H9 (cell line): ENCODE measurements at regions not wholly inside any gene's neighbourhood (a gene's known extent, or its start where the extent isn't known, plus 50 kb on each side); places are given as distances from the start of the nearest gene placed in this dataset.

Experiments
- DNase-seq: peaks from one replicate; pipeline ENCODE4 v3.0.0-alpha.2; 2017
- H2AFZ ChIP-seq: one replicate; pipeline ENCODE4 v1.6.1; 2013; ENCODE audit warnings: mild to moderate bottlenecking, low read length, control low read depth, moderate library complexity
- H2AK5ac ChIP-seq: 2 replicates; pipeline ENCODE4 v1.6.1; 2013; ENCODE audit warnings: low read length, control low read depth, mixed read lengths; ENCODE audit not compliant: insufficient read length
- H2BK120ac ChIP-seq: one replicate; pipeline ENCODE4 v1.6.1; 2013; ENCODE audit warnings: low read depth, mild to moderate bottlenecking, low read length, control low read depth, inconsistent platforms; ENCODE audit not compliant: poor library complexity, severe bottlenecking
- H2BK12ac ChIP-seq: 2 replicates; pipeline ENCODE4 v1.6.1; 2013; ENCODE audit warnings: low read length, control low read depth, mixed read lengths, low read depth; ENCODE audit not compliant: insufficient read length
- H2BK15ac ChIP-seq: 2 replicates; pipeline ENCODE4 v1.6.1; 2013; ENCODE audit warnings: low read depth, low read length, control low read depth
- H2BK20ac ChIP-seq: one replicate; pipeline ENCODE4 v1.6.1; 2013; ENCODE audit warnings: low read depth, mild to moderate bottlenecking, low read length, control low read depth, inconsistent platforms; ENCODE audit not compliant: poor library complexity, severe bottlenecking
- H2BK5ac ChIP-seq: 2 replicates; pipeline ENCODE4 v1.6.1; 2013; ENCODE audit warnings: low read length, control low read depth, mixed read lengths; ENCODE audit not compliant: insufficient read length
- H3K14ac ChIP-seq: 2 replicates; pipeline ENCODE4 v1.6.1; 2013; ENCODE audit warnings: low read length, control low read depth; ENCODE audit not compliant: insufficient read depth
- H3K18ac ChIP-seq: 2 replicates; pipeline ENCODE4 v1.6.1; 2013; ENCODE audit warnings: low read depth, mild to moderate bottlenecking, mixed read lengths, low read length, control low read depth; ENCODE audit not compliant: insufficient read length
- H3K23ac ChIP-seq: 2 replicates; pipeline ENCODE4 v1.6.1; 2013; ENCODE audit warnings: low read length, control low read depth, mixed read lengths, low read depth; ENCODE audit not compliant: insufficient read length
- H3K23me2 ChIP-seq: 2 replicates; pipeline ENCODE4 v1.6.1; 2013; ENCODE audit warnings: low read depth, mild to moderate bottlenecking, mixed read lengths, low read length, control low read depth; ENCODE audit not compliant: insufficient read length, poor library complexity, severe bottlenecking
- H3K27ac ChIP-seq: 2 replicates; pipeline ENCODE4 v1.5.1; 2013; ENCODE audit warnings: low read length, control low read depth, mixed read lengths, low read depth; ENCODE audit not compliant: insufficient read length
- H3K27me3 ChIP-seq: 2 replicates; pipeline ENCODE4 v1.6.1; 2013; ENCODE audit warnings: low read length, control low read depth, inconsistent platforms; ENCODE audit not compliant: insufficient read depth
- H3K4ac ChIP-seq: 2 replicates; pipeline ENCODE4 v1.6.1; 2013; ENCODE audit warnings: low read depth, mild to moderate bottlenecking, control low read depth, inconsistent platforms, low read length, moderate library complexity
- H3K4me1 ChIP-seq: 2 replicates; pipeline ENCODE4 v1.6.1; 2013; ENCODE audit warnings: low read length, control low read depth, inconsistent platforms; ENCODE audit not compliant: insufficient read depth
- H3K4me2 ChIP-seq: 2 replicates; pipeline ENCODE4 v1.6.1; 2013; ENCODE audit warnings: low read length, control low read depth, mixed read lengths; ENCODE audit not compliant: insufficient read length, insufficient read depth
- H3K56ac ChIP-seq: 2 replicates; pipeline ENCODE4 v1.6.1; 2013; ENCODE audit warnings: low read depth, mild to moderate bottlenecking, mixed read lengths, low read length, control low read depth; ENCODE audit not compliant: insufficient read length
- H3K79me1 ChIP-seq: 2 replicates; pipeline ENCODE4 v1.6.1; 2013; ENCODE audit warnings: low read depth, mild to moderate bottlenecking, moderate library complexity, low read length, control low read depth, inconsistent platforms; ENCODE audit not compliant: insufficient read depth, poor library complexity, severe bottlenecking
- H3K79me2 ChIP-seq: 2 replicates; pipeline ENCODE4 v1.6.1; 2013; ENCODE audit warnings: low read length, control low read depth, inconsistent platforms; ENCODE audit not compliant: insufficient read depth
- H3K9ac ChIP-seq: 2 replicates; pipeline ENCODE4 v1.6.1; 2013; ENCODE audit warnings: low read length, control low read depth, mixed read lengths; ENCODE audit not compliant: insufficient read length; ENCODE audit errors: extremely low read depth
- H3K9me3 ChIP-seq: one replicate; pipeline ENCODE4 v1.6.1; 2013; ENCODE audit warnings: low read depth, low read length, inconsistent platforms; ENCODE audit not compliant: control insufficient read depth
- H3T11ph ChIP-seq: one replicate; pipeline ENCODE4 v1.6.1; 2013; ENCODE audit warnings: mild to moderate bottlenecking, low read length, control low read depth, inconsistent platforms
- H4K20me1 ChIP-seq: one replicate; pipeline ENCODE4 v1.6.1; 2013; ENCODE audit not compliant: control insufficient read depth, insufficient read length, insufficient read depth
- H4K5ac ChIP-seq: 2 replicates; pipeline ENCODE4 v1.6.1; 2013; ENCODE audit warnings: low read depth, mild to moderate bottlenecking, mixed read lengths, low read length, control low read depth; ENCODE audit not compliant: insufficient read length
- H4K8ac ChIP-seq: replicated peaks from 2 replicates; pipeline ENCODE4 v1.6.1; 2013; ENCODE audit warnings: low read length, control low read depth, mixed read lengths, low read depth; ENCODE audit not compliant: insufficient read length
- H4K91ac ChIP-seq: 2 replicates; pipeline ENCODE4 v1.6.1; 2013; ENCODE audit warnings: low read depth, mild to moderate bottlenecking, moderate library complexity, mixed read lengths, low read length, control low read depth; ENCODE audit not compliant: insufficient read length
- H3K27ac Mint-ChIP-seq, 3 experiments: 2 replicates in 2 of 3; 3 replicates in 1 of 3; pipeline ENCODE4 v1.8.0; 2020 to 2021; ENCODE audit warnings: mixed read lengths in 3 of 3, mild to moderate bottlenecking in 1 of 3, moderate library complexity in 1 of 3
- H3K27me3 Mint-ChIP-seq: 2 replicates; pipeline ENCODE4 v1.8.0; 2021; ENCODE audit warnings: low read depth, mild to moderate bottlenecking, moderate library complexity, mixed read lengths
- H3K36me3 Mint-ChIP-seq, 3 experiments: 2 replicates in 2 of 3; 3 replicates in 1 of 3; pipeline ENCODE4 v1.8.0; 2020 to 2021; ENCODE audit warnings: low read depth in 3 of 3, mixed read lengths in 3 of 3; ENCODE audit not compliant: insufficient read depth in 1 of 3
- H3K4me1 Mint-ChIP-seq, 2 experiments: 2 replicates each; pipeline ENCODE4 v1.8.0; 2020; ENCODE audit warnings: mixed read lengths in 2 of 2
- H3K4me3 Mint-ChIP-seq, 2 experiments: 2 replicates in 1 of 2; 3 replicates in 1 of 2; pipeline ENCODE4 v1.8.0; 2020 to 2021; ENCODE audit warnings: mild to moderate bottlenecking in 2 of 2, mixed read lengths in 2 of 2, moderate library complexity in 1 of 2
- H3K9me3 Mint-ChIP-seq, 2 experiments: 2 replicates in 1 of 2; 3 replicates in 1 of 2; pipeline ENCODE4 v1.8.0; 2020; ENCODE audit warnings: mild to moderate bottlenecking in 2 of 2, mixed read lengths in 2 of 2, moderate library complexity in 1 of 2
- WGBS: extraction: QIAGEN DNeasy Blood & Tissue Kit; methylation state at CpG from one replicate; pipeline ENCODE4 v1.1.7; 2013; ENCODE audit warnings: missing lambda C conversion rate, low lambda C conversion rate, mixed read lengths; ENCODE audit not compliant: insufficient read length; ENCODE audit errors: extremely low coverage; 5-methylcytosine and 5-hydroxymethylcytosine counted together
- TF ChIP-seq, protein P1 (sequence below): fragments of 200-600 bp; sonication (generic); conservative IDR thresholded peaks from 3 replicates; pipeline ENCODE4 v1.8.0; 2021; ENCODE audit warnings: antibody characterized with exemption, mild to moderate bottlenecking

DNA sequence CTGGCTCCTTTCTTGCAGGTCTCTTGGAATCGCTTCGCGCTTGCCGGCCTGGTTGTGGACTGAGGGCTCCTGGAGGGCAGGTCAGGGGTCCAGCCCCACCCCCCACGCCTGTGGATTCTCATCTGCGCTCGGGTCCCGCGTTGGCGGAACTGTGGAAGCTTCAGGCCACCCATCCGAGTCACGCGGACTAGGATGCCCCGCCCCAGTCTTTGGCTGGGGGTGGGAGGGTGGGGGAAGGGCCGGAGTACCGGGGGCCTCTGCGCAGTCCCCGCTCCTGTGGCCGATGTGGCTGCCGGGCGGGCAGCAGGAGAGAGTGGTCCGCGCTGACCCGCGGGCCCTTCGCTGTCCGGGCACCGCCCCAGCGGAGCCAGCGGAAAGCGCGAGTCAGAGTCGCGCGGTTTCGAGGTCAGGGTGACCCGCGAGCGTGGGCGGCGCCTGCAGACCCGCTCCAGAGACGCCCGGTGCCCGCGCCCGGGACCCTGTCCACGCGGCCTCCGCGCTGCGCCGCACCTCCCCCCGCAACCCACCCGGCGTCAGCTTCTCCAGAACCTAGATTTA lies 114.2 kb downstream of the KLF13 start:
- no peak overlapping the region for H3K27ac ChIP-seq

More for the DNA sequence above, 114.2 kb downstream of the KLF13 start:
- Histone ChIP-seq H4K91ac (no peak overlapping the region), H3K9me3 (no peaks in the 10 kb centered on the region), H3K79me1 (no peaks in the 10 kb centered on the region), H3T11ph (no peak overlapping the region), H3K14ac (peak overlapping the region; percentile 67), H2BK120ac (no peak overlapping the region), H2BK5ac (no peak overlapping the region), H4K8ac (no peak overlapping the region), H3K4me2 (peak overlapping the region; percentile 27), H2BK12ac (no peak overlapping the region), H2AK5ac (no peak overlapping the region), H2AFZ (no peak overlapping the region), H4K5ac (no peak overlapping the region), H3K23ac (no peak overlapping the region), H3K4me1 (no peaks in the 10 kb centered on the region), H4K20me1 (no peaks in the 10 kb centered on the region), H3K4ac (no peak overlapping the region), H3K18ac (no peak overlapping the region), H2BK15ac (no peak overlapping the region; the same call in 1 of the 2 replicates), H3K56ac (no peak overlapping the region), H3K23me2 (peaks cover 4% of the 10 kb centered on the region), H3K27me3 (no peaks in the 10 kb centered on the region; the same call in 1 of the 2 replicates), H2BK20ac (no peak overlapping the region), H3K79me2 (no peaks in the 10 kb centered on the region), H3K9ac (no peak overlapping the region)
- peaks cover 10 to 12% of the 10 kb centered on the region in 2 experiments for H3K4me1 Mint-ChIP-seq
- no peak for DNase-seq
- no peaks in the 10 kb centered on the region for H3K36me3 Mint-ChIP-seq
- no peak overlapping the region for H3K27ac Mint-ChIP-seq
- H3K9me3 Mint-ChIP-seq = no peaks in the 10 kb centered on the region
- WGBS = no CpG with 5 or more reads among the region's 56 CpGs
- H3K27me3 Mint-ChIP-seq = peaks cover 39% of the 10 kb centered on the region
- TF ChIP-seq, protein P1, sequence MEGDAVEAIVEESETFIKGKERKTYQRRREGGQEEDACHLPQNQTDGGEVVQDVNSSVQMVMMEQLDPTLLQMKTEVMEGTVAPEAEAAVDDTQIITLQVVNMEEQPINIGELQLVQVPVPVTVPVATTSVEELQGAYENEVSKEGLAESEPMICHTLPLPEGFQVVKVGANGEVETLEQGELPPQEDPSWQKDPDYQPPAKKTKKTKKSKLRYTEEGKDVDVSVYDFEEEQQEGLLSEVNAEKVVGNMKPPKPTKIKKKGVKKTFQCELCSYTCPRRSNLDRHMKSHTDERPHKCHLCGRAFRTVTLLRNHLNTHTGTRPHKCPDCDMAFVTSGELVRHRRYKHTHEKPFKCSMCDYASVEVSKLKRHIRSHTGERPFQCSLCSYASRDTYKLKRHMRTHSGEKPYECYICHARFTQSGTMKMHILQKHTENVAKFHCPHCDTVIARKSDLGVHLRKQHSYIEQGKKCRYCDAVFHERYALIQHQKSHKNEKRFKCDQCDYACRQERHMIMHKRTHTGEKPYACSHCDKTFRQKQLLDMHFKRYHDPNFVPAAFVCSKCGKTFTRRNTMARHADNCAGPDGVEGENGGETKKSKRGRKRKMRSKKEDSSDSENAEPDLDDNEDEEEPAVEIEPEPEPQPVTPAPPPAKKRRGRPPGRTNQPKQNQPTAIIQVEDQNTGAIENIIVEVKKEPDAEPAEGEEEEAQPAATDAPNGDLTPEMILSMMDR = no peak
- H3K4me3 Mint-ChIP-seq = peak overlapping the region; percentile 53
